Right lobe of liver (tissue), 6 donors: ENCODE measurements at regions not wholly inside any gene's neighbourhood (a gene's known extent, or its start where the extent isn't known, plus 50 kb on each side); places are given as distances from the start of the nearest gene placed in this dataset.

ENCODE experiments used
- ATAC-seq, 4 donors: fragments of 200-7000 bp; cut with Tn5 transposase; one replicate each; pipeline ENCODE4 v1.9.1; 2020; ENCODE audit warnings: mild to moderate bottlenecking in 4 of 4, moderate library complexity in 4 of 4
- DNase-seq, 3 donors: peaks; one replicate each; pipeline ENCODE4 v3.0.0-alpha.2; 2020
- H3K27ac ChIP-seq, 3 donors: fragments of 200-600 bp; one replicate each; pipeline ENCODE4 v1.8.0; 2022
- H3K27me3 ChIP-seq, 2 donors: fragments of 200-600 bp; one replicate each; pipeline ENCODE4 v1.8.0; 2022
- H3K36me3 ChIP-seq, 4 donors: fragments of 200-600 bp; sonication (generic) in 1 of 4; one replicate each; pipeline versions ENCODE4 v1.5.1 to v1.8.0; 2017 to 2022; ENCODE audit warnings: control low read depth in 1 of 4
- H3K4me1 ChIP-seq, 4 donors: fragments of 200-600 bp; sonication (generic) in 1 of 4; one replicate each; pipeline versions ENCODE4 v1.5.1 to v1.8.0; 2017 to 2022; ENCODE audit warnings: control low read depth in 1 of 4
- H3K4me3 ChIP-seq, 3 donors: fragments of 200-600 bp; one replicate each; pipeline ENCODE4 v1.8.0; 2022
- H3K9me3 ChIP-seq, 4 donors: fragments of 200-600 bp; sonication (generic) in 1 of 4; one replicate each; pipeline versions ENCODE4 v1.5.1 to v1.8.0; 2017 to 2022; ENCODE audit warnings: control low read depth in 1 of 4
- POLR2A ChIP-seq: fragments of 450-650 bp; IDR thresholded peaks from one replicate; pipeline ENCODE4 v1.6.1; 2017; ENCODE audit warnings: antibody characterized with exemption, mild to moderate bottlenecking
- WGBS: methylation state at CpG from one replicate; pipeline ENCODE4 v1.1.6; 2018; ENCODE audit warnings: low coverage, low lambda C conversion rate; ENCODE audit not compliant: insufficient coverage; ENCODE audit errors: missing lambda C conversion rate; 5-methylcytosine and 5-hydroxymethylcytosine counted together
- intact Hi-C, 2 donors: fragments of 100-400 bp; cut with DNase I; formaldehyde crosslinking; loops; one replicate each; pipeline versions ENCODE4 v1.11.2 to v1.14.1; 2022
- TF ChIP-seq, protein P1 (sequence below), 4 donors: fragments of 200-600 bp in 3 of 4; fragments of 450-650 bp in 1 of 4; IDR thresholded peaks; one replicate each; pipeline versions ENCODE4 v1.5.1 to v1.8.0; 2016 to 2022; ENCODE audit warnings: antibody characterized with exemption in 4 of 4, mild to moderate bottlenecking in 2 of 4
- donor health status: DM: no; HTN: yes; CAD: no.
- donor health status: DM: no; HTN: no; CAD: no.
- donor health status: DM: no; HTN: no; CAD: no.
- donor health status: DM: no; HTN: yes; CAD: no.
- donor health status: DM: no; HTN: yes; CAD: no.

DNA sequence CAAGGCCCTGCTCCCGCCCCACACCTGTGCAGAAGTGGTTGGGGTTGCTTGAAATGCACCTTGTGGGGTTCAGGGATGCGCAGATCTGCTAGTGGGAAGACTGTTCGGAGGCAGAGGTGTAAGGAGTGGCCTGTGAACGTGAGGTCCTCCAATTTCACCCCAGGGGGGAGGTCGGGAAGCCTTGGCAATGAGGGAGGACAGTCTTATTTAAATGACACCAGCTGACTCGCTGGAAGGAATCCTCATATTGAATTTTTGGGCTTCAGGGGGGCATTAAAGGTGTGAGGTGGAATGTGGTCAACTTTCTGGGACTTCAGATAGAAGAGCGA, 218.8 kb upstream of the CELF2 start:
- ATAC-seq (no peak), DNase-seq (no peak)
- Histone ChIP-seq H3K4me1 (no peaks in the 10 kb centered on the region), H3K9me3 (no peaks in the 10 kb centered on the region), H3K36me3 (no peaks in the 10 kb centered on the region), H3K27me3 (no peaks in the 10 kb centered on the region), H3K4me3 (no peak overlapping the region), H3K27ac (no peak overlapping the region)
- WGBS: 45% methylated on average over 5 of the region's 7 CpGs
- TF ChIP-seq POLR2A: no peak
- TF ChIP-seq, protein P1, sequence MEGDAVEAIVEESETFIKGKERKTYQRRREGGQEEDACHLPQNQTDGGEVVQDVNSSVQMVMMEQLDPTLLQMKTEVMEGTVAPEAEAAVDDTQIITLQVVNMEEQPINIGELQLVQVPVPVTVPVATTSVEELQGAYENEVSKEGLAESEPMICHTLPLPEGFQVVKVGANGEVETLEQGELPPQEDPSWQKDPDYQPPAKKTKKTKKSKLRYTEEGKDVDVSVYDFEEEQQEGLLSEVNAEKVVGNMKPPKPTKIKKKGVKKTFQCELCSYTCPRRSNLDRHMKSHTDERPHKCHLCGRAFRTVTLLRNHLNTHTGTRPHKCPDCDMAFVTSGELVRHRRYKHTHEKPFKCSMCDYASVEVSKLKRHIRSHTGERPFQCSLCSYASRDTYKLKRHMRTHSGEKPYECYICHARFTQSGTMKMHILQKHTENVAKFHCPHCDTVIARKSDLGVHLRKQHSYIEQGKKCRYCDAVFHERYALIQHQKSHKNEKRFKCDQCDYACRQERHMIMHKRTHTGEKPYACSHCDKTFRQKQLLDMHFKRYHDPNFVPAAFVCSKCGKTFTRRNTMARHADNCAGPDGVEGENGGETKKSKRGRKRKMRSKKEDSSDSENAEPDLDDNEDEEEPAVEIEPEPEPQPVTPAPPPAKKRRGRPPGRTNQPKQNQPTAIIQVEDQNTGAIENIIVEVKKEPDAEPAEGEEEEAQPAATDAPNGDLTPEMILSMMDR (IDR thresholded peaks at IDR 0.05): no peak
- intact Hi-C loops: no loop called here

GRCh38 chr10:10800961-10801360, 216.7 kb upstream of the CELF2 start:
- 52% methylated on average over 3 of the region's 3 CpGs for WGBS
- Histone ChIP-seq H3K4me3 (no peak overlapping the region), H3K36me3 (no peaks in the 10 kb centered on the region), H3K27me3 (no peaks in the 10 kb centered on the region), H3K4me1 (no peaks in the 10 kb centered on the region), H3K9me3 (no peaks in the 10 kb centered on the region), H3K27ac (no peak overlapping the region)
- TF ChIP-seq POLR2A: no peak
- TF ChIP-seq, protein P1 (IDR thresholded peaks at IDR 0.05): no peak
- ATAC-seq: no peak
- intact Hi-C loops: no loop called here
- DNase-seq: no peak

GRCh38 chr10:10803278-10803677, 214.4 kb upstream of the CELF2 start:
- no peak for DNase-seq
- Histone ChIP-seq H3K4me3 (no peak overlapping the region), H3K27ac (no peak overlapping the region), H3K27me3 (no peaks in the 10 kb centered on the region), H3K9me3 (no peaks in the 10 kb centered on the region), H3K4me1 (no peaks in the 10 kb centered on the region), H3K36me3 (no peaks in the 10 kb centered on the region)
- ATAC-seq: no peak
- TF ChIP-seq POLR2A: no peak
- TF ChIP-seq, protein P1 (IDR thresholded peaks at IDR 0.05): no peak
- intact Hi-C loops: no loop called here
- WGBS: 21% methylated on average over 1 of the region's 1 CpG

- DNase-seq: no peak
- Histone ChIP-seq H3K27ac (no peak overlapping the region), H3K4me3 (no peak overlapping the region), H3K4me1 (no peaks in the 10 kb centered on the region), H3K27me3 (no peaks in the 10 kb centered on the region), H3K36me3 (no peaks in the 10 kb centered on the region), H3K9me3 (no peaks in the 10 kb centered on the region)
- intact Hi-C loops: no loop called here
- TF ChIP-seq, protein P1 (IDR thresholded peaks at IDR 0.05): no peak
- no peak for TF ChIP-seq POLR2A
- ATAC-seq: no peak
These were observed 213.6 kb upstream of the CELF2 start for GRCh38 chr10:10804061-10804460.

DNA sequence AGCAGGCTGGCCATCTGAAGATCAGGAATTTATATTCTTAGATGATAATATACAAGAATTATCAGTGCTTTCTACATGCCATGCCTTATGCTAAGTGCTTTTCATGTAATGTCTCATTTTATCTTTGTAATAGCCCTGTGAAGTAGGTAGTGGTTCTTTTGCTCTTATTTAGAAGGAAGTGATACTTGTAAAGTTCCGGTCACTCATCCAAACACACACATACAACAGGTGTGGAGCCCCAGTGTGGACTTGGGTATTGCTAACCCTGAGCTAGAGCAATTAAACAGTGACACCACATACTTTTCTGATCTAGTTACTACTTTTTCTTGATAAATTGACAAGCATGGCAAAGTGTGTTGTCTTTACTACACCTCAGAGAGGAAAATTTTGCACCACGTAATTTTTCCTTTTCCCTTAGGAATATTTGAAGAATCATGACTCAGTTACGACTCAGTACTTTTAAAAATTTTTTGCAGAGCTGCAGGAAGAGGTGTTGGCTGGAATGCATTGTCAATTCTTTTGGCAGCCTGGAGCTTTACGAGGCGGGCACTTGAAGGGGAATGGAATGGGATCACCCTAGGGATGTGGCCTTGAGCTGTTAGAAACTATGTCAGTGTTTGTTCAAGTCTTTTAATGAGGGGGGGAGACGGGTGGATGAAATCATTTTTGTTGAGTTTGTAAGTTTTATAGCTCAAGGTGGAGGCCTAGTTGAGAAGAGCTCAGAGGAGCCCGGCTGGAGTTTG, 212.5 kb upstream of the CELF2 start:
- TF ChIP-seq, protein P1 (IDR thresholded peaks at IDR 0.05): no peak
- TF ChIP-seq POLR2A: no peak
- no peak for DNase-seq
- Histone ChIP-seq H3K4me3 (no peak overlapping the region), H3K9me3 (no peaks in the 10 kb centered on the region), H3K27me3 (no peaks in the 10 kb centered on the region), H3K27ac (no peak overlapping the region), H3K4me1 (no peaks in the 10 kb centered on the region), H3K36me3 (no peaks in the 10 kb centered on the region)
- ATAC-seq: no peak
- 43% methylated on average over 7 of the region's 7 CpGs for WGBS
- intact Hi-C loops: no loop called here
